SK-N-SH (cell line): ENCODE measurements at regions not wholly inside any gene's neighbourhood (a gene's known extent, or its start where the extent isn't known, plus 50 kb on each side); places are given as distances from the start of the nearest gene placed in this dataset.

Experiments
- FOSL2 ChIP-seq: IDR thresholded peaks from 2 replicates; pipeline ENCODE4 v1.4.0; 2012; ENCODE audit warnings: low read depth, mild to moderate bottlenecking, moderate library complexity, borderline replicate concordance
- POLR2AphosphoS5 ChIP-seq: IDR thresholded peaks from 2 replicates; pipeline ENCODE4 v1.6.1; 2012; ENCODE audit warnings: low read depth, low read length
- SIN3A ChIP-seq: IDR thresholded peaks from 2 replicates; pipeline ENCODE4 v1.6.1; 2012; ENCODE audit warnings: low read depth, mild to moderate bottlenecking, low read length, moderate library complexity, borderline replicate concordance
- TAF1 ChIP-seq: IDR thresholded peaks from 2 replicates; pipeline ENCODE4 v1.6.1; 2012; ENCODE audit warnings: low read depth, mild to moderate bottlenecking, low read length, moderate library complexity, borderline replicate concordance
- TF ChIP-seq, protein P1 (sequence below): fragments of 200-600 bp; sonication (generic); IDR thresholded peaks from 2 replicates; pipeline ENCODE4 v1.6.1; 2017; ENCODE audit warnings: antibody characterized with exemption, mild to moderate bottlenecking, moderate library complexity

GRCh38 chr5:26031481-26031880, 1006.9 kb downstream of the CDH9 start:
- TF ChIP-seq, protein P1, sequence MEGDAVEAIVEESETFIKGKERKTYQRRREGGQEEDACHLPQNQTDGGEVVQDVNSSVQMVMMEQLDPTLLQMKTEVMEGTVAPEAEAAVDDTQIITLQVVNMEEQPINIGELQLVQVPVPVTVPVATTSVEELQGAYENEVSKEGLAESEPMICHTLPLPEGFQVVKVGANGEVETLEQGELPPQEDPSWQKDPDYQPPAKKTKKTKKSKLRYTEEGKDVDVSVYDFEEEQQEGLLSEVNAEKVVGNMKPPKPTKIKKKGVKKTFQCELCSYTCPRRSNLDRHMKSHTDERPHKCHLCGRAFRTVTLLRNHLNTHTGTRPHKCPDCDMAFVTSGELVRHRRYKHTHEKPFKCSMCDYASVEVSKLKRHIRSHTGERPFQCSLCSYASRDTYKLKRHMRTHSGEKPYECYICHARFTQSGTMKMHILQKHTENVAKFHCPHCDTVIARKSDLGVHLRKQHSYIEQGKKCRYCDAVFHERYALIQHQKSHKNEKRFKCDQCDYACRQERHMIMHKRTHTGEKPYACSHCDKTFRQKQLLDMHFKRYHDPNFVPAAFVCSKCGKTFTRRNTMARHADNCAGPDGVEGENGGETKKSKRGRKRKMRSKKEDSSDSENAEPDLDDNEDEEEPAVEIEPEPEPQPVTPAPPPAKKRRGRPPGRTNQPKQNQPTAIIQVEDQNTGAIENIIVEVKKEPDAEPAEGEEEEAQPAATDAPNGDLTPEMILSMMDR, result no peak
- TF ChIP-seq SIN3A, result no peak
- no peak for TF ChIP-seq FOSL2
- no peak for TF ChIP-seq POLR2AphosphoS5
- no peak for TF ChIP-seq TAF1
